Gastrocnemius medialis (tissue), 4 donors: ENCODE measurements at regions not wholly inside any gene's neighbourhood (a gene's known extent, or its start where the extent isn't known, plus 50 kb on each side); places are given as distances from the start of the nearest gene placed in this dataset.

Experiments
- ATAC-seq, 2 donors: fragments of 150-250 bp; one replicate each; pipeline ENCODE4 v1.9.1; 2016
- DNase-seq, 2 donors: peaks; one replicate each; pipeline ENCODE4 v3.0.0-alpha.2; 2019
- H3K27ac ChIP-seq, 4 donors: fragments of 200-600 bp; sonication (generic); 1 replicate in 1 of 4; 2 replicates in 3 of 4; pipeline ENCODE4 v1.5.1; 2016 to 2018; ENCODE audit warnings: mild to moderate bottlenecking in 2 of 4, moderate library complexity in 1 of 4
- H3K27me3 ChIP-seq, 3 donors: fragments of 200-600 bp; sonication (generic) in 2 of 3; 1 replicate in 1 of 3; 2 replicates in 2 of 3; pipeline versions ENCODE4 v1.5.1 to v1.6.0; 2016 to 2019; ENCODE audit warnings: mild to moderate bottlenecking in 1 of 3, moderate library complexity in 1 of 3
- H3K36me3 ChIP-seq, 2 donors: fragments of 200-600 bp; sonication (generic) in 1 of 2; one replicate each; pipeline ENCODE4 v1.5.1; 2017 to 2018
- H3K4me1 ChIP-seq, 2 donors: fragments of 200-600 bp; sonication (generic) in 1 of 2; one replicate each; pipeline ENCODE4 v1.5.1; 2016 to 2017; ENCODE audit warnings: mild to moderate bottlenecking in 2 of 2
- H3K4me3 ChIP-seq, 4 donors: fragments of 200-600 bp; sonication (generic) in 3 of 4; 1 replicate in 1 of 4; 2 replicates in 3 of 4; pipeline ENCODE4 v1.5.1; 2016 to 2019; ENCODE audit warnings: mild to moderate bottlenecking in 2 of 4
- H3K9me3 ChIP-seq, 3 donors: fragments of 200-600 bp; sonication (generic) in 2 of 3; 1 replicate in 1 of 3; 2 replicates in 2 of 3; pipeline ENCODE4 v1.5.1; 2016 to 2019
- CTCF ChIP-seq, 5 experiments: fragments of 450-650 bp in 3 of 5; fragments of 200-600 bp in 2 of 5; sonication (generic) in 2 of 5; IDR thresholded peaks in 4 of 5; conservative IDR thresholded peaks in 1 of 5; 1 replicate in 4 of 5; 2 replicates in 1 of 5; pipeline ENCODE4 v1.5.1; 2016 to 2019; ENCODE audit warnings: antibody characterized with exemption in 5 of 5, mild to moderate bottlenecking in 3 of 5, moderate library complexity in 3 of 5
- POLR2A ChIP-seq, 2 donors: fragments of 450-650 bp; IDR thresholded peaks; one replicate each; pipeline ENCODE4 v1.6.1; 2017; ENCODE audit warnings: antibody characterized with exemption in 2 of 2, mild to moderate bottlenecking in 2 of 2, moderate library complexity in 2 of 2
- in situ Hi-C, 4 donors: fragments of 200-750 bp; cut with MboI; loops; one replicate each; pipeline versions ENCODE4 v1.15.0 to v1.8.0; 2017; ENCODE audit warnings: low sequenced_read_pairs in 4 of 4
- intact Hi-C: fragments of 100-400 bp; cut with DNase I; formaldehyde crosslinking; loops from one replicate; pipeline ENCODE4 v1.15.1; 2023; ENCODE audit warnings: low total_unique reads

- Histone ChIP-seq H3K4me1 (no peaks in the 10 kb centered on the region), H3K27ac (no peak overlapping the region), H3K9me3 (no peaks in the 10 kb centered on the region), H3K36me3 (no peaks in the 10 kb centered on the region), H3K27me3 (no peaks in the 10 kb centered on the region), H3K4me3 (no peak overlapping the region)
- ATAC-seq (no peak), DNase-seq (no peak)
- TF ChIP-seq POLR2A (IDR thresholded peaks at IDR 0.05) (no peak), CTCF (IDR thresholded peaks at IDR 0.05 in 4 of 5, conservative IDR thresholded peaks at IDR 0.05 in 1 of 5) (no peak)
- in situ Hi-C loops, result no loop called here
- intact Hi-C loops, result no loop called here
Observed at GRCh38 chr5:82679660-82680059, 397.5 kb downstream of the TMEM167A start.

DNA sequence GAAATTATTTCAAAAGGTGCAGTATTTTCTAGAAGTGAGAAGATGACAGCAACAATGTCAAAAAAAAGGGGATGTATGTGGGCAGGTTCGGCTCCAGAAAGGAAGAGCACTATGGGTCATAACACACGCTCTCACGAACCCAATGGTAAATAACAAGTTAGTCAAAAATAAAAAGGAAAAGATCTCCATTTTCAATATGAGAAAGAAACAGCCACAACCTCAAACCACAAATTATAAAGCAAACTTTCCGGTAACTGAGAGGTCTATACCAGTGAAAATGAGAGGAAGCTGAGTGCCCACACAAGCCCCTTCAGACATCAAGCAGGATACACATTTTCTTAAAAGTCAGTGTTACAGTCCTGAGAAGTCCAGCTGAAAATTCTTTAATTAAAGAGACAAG, 398.5 kb upstream of the RPS23 start:
- Histone ChIP-seq H3K27me3 (no peaks in the 10 kb centered on the region), H3K27ac (no peak overlapping the region), H3K9me3 (no peaks in the 10 kb centered on the region), H3K36me3 (no peaks in the 10 kb centered on the region), H3K4me3 (no peak overlapping the region), H3K4me1 (no peaks in the 10 kb centered on the region)
- no peak for ATAC-seq
- in situ Hi-C loops, result no loop called here
- TF ChIP-seq CTCF (IDR thresholded peaks at IDR 0.05 in 4 of 5, conservative IDR thresholded peaks at IDR 0.05 in 1 of 5) (no peak), POLR2A (IDR thresholded peaks at IDR 0.05) (no peak)
- no peak for DNase-seq
- intact Hi-C loops, result no loop called here

- in situ Hi-C loops, result no loop called here
Observed at GRCh38 chr5:82674671-82675070, 396.5 kb upstream of the RPS23 start.

GRCh38 chr5:82673057-82673809, 395.1 kb upstream of the RPS23 start:
- ATAC-seq (no peak), DNase-seq (no peak)
- H3K36me3 ChIP-seq, result no peaks in the 10 kb centered on the region
- no peak overlapping the region for H3K27ac ChIP-seq
- in situ Hi-C loops (no loop called here), intact Hi-C loops (no loop called here)
- TF ChIP-seq CTCF (IDR thresholded peaks at IDR 0.05 in 4 of 5, conservative IDR thresholded peaks at IDR 0.05 in 1 of 5) (no peak), POLR2A (IDR thresholded peaks at IDR 0.05) (no peak)
- H3K4me1 ChIP-seq, result no peaks in the 10 kb centered on the region
- no peaks in the 10 kb centered on the region for H3K27me3 ChIP-seq
- H3K9me3 ChIP-seq, result no peaks in the 10 kb centered on the region
- H3K4me3 ChIP-seq, result no peak overlapping the region

More at GRCh38 chr5:82674671-82675070, 396.5 kb upstream of the RPS23 start:
- Histone ChIP-seq H3K27ac (no peak overlapping the region), H3K9me3 (no peaks in the 10 kb centered on the region), H3K36me3 (no peaks in the 10 kb centered on the region), H3K27me3 (no peaks in the 10 kb centered on the region), H3K4me1 (no peaks in the 10 kb centered on the region), H3K4me3 (no peak overlapping the region)
- intact Hi-C loops, result no loop called here
- ATAC-seq (no peak), DNase-seq (no peak)
- TF ChIP-seq CTCF (IDR thresholded peaks at IDR 0.05 in 4 of 5, conservative IDR thresholded peaks at IDR 0.05 in 1 of 5) (no peak), POLR2A (IDR thresholded peaks at IDR 0.05) (no peak)

- ATAC-seq (no peak), DNase-seq (no peak)
- in situ Hi-C loops, result no loop called here
- Histone ChIP-seq H3K27ac (no peak overlapping the region), H3K9me3 (no peaks in the 10 kb centered on the region), H3K27me3 (no peaks in the 10 kb centered on the region), H3K4me3 (no peak overlapping the region), H3K4me1 (no peaks in the 10 kb centered on the region), H3K36me3 (no peaks in the 10 kb centered on the region)
- intact Hi-C loops, result no loop called here
- no peak for TF ChIP-seq POLR2A (IDR thresholded peaks at IDR 0.05)
- TF ChIP-seq CTCF (IDR thresholded peaks at IDR 0.05 in 4 of 5, conservative IDR thresholded peaks at IDR 0.05 in 1 of 5), result no peak
Observed at GRCh38 chr5:82670692-82671091, 392.5 kb upstream of the RPS23 start.
